NCI-H2196 (cell line): ENCODE measurements at regions not wholly inside any gene's neighbourhood (a gene's known extent, or its start where the extent isn't known, plus 50 kb on each side); places are given as distances from the start of the nearest gene placed in this dataset.
"Not testable (repeated sequence)": the region's sequence is repeated elsewhere in the genome, so short reads cannot be mapped to it uniquely, and the experiment has no call there.

Experiments
- DNase-seq: peaks from one replicate; lab custom pipeline; 2025; ENCODE audit not compliant: unreplicated experiment; lab: John Stamatoyannopoulos, UW

DNA sequence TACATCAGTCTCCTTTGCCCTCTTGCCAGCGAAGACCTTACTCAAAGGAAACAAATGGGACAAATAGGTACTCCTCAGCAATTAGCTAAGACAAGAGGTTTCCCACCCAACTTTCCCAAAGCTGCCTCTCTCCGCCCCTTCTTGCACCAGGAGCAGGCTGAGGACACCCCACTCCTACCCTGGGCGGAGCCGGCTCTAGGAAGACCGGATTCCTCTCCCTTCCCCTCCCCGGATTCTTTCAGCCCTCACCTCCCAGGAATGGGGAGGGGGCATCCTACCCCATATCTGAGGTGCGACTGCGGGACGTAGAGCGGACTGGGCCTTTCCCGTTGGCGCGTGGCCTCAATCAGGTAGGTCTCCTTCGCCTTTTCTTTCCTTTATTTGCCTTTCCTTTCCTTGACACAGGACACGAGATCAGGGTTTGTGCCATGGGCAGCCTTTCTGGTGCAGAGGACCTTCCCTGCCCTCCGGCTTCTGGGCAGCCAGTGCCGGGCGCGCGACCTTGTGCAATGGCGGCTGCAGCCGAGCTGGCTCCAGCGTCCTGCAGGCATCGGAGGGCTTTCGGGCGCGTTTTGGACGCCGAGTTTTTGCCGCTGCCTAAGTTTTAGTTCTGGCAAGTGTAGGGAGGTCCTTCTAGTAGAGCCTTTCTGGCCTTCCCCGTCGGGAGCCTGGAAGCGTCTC, 279.9 kb downstream of the PLS3 start:
- not testable (repeated sequence) for DNase-seq

DNA sequence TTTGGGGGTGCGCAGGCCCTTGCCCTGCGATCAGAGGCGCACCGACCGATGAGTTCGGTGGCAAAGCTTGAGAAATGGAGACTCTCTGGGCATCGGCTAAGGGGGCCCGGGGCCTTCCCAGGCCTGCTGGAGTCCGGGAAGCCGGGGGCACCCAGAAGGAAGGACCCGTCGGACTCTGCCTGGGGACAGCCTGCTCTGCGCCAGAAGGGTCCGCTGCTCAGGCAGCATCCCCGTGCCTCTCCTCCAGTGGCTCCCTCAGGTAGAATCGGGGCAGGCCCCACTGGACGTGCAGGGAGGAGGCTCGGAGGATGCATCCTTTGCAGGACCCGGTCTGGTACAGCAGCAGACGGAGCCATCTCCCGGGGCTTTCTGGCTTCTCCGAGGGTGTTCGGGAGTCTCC, 290.0 kb downstream of the PLS3 start:
- DNase-seq, result not testable (repeated sequence)

DNA sequence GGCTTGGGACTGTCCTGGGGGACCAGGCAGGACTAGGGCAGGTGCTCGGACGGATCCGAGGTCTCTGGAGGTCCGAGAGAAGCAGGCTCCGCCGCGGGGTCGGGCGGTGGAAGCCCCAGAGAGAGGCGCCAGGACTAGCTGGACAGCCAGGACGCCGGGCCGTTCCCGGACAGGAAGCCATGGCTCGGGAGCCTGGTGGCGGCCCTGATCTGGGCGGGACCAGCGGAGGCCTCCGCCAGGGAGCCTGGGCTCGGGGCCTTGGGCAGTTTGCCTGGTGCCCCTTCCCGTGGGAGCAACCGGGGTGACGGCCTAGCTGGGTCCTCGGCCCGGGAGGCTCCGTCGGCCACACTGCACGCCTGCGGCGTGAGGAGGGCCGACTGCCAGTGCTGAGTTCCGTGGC, 292.3 kb downstream of the PLS3 start:
- not testable (repeated sequence) for DNase-seq

DNA sequence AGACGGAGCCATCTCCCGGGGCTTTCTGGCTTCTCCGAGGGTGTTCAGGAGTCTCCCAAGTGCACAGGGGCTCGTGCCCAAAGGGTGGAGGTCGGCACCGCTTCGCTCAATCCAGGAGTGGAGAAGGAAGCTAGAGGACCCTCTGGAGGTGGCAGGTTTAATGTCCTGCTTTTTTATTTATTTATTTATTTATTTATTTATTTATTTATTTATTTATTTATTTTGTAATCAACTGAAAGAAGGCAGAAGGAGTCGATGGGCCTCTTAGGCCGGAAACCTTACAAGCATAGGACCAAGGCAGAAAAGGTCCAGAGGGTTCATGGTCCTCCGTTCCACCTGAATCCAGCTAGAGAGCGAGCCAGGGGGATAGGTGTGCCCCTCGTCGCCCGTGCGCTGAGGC, 289.4 kb upstream of the AGTR2 start:
- DNase-seq, result not testable (repeated sequence)

DNA sequence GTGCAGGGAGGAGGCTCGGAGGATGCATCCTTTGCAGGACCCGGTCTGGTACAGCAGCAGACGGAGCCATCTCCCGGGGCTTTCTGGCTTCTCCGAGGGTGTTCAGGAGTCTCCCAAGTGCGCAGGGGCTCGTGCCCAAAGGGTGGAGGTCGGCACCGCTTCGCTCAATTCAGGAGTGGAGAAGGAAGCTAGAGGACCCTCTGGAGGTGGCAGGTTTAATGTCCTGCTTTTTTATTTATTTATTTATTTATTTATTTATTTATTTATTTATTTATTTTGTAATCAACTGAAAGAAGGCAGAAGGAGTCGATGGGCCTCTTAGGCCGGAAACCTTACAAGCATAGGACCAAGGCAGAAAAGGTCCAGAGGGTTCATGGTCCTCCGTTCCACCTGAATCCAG, 286.4 kb upstream of the AGTR2 start:
- not testable (repeated sequence) for DNase-seq

DNA sequence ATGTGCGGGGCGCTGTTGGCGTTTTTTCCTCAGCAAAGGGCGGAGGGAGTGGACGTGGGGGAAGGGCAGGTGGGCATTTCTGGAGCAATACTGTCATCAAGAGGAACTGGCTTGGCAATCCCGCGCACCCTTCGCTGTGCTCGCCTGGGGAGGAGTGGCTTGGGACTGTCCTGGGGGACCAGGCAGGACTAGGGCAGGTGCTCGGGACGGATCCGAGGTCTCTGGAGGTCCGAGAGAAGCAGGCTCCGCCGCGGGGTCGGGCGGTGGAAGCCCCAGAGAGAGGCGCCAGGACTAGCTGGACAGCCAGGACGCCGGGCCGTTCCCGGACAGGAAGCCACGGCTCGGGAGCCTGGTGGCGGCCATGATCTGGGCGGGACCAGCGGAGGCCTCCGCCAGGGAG, 282.5 kb upstream of the AGTR2 start:
- DNase-seq, result not testable (repeated sequence)

DNA sequence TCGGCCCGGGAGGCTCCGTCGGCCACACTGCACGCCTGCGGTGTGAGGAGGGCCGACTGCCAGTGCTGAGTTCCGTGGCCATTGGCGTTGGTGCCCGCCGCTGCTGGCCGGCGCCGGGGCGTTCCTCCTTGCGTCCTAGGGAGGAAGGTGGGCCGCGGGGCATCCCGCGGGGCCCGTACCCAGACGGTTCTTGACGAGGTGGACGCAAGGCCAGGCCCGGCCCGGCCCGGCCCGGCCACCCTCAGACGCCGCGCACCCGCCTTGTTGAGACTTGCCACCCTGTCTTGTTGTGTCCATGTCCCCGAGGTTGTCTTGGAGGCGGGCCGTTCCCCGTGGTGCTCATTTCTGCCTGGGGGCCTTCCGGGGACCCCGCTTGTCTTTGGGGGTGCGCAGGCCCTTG, 282.0 kb upstream of the AGTR2 start:
- not testable (repeated sequence) for DNase-seq

DNA sequence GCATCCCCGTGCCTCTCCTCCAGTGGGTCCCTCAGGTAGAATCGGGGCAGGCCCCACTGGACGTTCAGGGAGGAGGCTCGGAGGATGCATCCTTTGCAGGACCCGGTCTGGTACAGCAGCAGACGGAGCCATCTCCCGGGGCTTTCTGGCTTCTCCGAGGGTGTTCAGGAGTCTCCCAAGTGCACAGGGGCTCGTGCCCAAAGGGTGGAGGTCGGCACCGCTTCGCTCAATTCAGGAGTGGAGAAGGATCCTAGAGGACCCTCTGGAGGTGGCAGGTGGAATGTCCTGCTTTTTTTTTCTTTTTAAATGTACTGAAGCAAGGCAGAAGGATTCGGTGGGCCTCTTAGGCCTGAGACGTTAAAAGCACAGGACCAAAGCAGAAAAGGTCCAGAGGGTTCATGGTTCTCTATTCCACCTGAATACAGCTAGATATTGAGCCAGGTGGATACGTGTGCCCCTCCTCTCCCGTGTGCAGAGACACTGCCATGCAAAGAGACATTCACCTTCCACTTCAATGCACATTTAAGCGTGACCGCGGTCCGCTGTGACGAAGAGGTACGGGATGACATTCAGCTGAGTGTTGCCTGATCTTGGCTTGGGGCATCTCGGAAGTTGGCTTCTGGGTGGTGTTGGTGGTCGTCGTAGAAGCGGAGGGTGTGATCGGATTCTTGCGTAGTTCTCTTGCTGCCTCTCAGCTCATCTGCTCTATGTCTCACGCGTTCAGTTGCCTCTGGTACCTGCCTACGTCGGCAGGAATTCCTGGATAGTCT, 281.2 kb upstream of the AGTR2 start:
- no peak for DNase-seq

DNA sequence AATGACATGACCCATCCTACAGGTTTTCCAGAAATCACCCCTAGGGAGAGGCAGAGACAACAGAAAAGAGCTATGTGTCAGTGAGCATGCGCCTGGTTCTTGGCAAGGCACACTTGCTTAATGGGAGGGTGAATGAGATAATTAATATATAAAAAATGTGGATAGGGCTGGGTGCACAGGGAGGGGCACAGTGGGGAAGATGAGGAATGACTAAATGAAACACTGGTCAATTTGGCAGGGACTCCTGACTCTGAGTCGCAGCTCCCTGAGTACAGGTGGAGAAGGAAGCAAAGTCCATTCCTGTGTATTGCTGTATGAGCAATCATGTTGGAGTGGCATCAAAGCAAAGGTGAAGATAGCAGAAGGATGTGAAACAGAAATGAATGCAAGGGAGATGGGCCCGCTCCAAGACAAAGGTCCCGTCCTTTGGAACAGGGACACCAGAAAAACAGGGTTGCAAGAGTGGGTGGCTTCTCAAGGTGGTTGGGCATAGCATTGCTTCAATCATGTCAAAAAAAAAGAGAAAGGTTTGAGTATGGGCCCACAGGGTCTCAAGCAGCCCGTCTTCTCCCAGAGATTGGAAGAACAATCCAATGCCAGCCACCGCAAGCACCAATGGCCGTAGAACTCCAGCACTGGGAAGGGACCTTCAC, 278.4 kb upstream of the AGTR2 start:
- no peak for DNase-seq

DNA sequence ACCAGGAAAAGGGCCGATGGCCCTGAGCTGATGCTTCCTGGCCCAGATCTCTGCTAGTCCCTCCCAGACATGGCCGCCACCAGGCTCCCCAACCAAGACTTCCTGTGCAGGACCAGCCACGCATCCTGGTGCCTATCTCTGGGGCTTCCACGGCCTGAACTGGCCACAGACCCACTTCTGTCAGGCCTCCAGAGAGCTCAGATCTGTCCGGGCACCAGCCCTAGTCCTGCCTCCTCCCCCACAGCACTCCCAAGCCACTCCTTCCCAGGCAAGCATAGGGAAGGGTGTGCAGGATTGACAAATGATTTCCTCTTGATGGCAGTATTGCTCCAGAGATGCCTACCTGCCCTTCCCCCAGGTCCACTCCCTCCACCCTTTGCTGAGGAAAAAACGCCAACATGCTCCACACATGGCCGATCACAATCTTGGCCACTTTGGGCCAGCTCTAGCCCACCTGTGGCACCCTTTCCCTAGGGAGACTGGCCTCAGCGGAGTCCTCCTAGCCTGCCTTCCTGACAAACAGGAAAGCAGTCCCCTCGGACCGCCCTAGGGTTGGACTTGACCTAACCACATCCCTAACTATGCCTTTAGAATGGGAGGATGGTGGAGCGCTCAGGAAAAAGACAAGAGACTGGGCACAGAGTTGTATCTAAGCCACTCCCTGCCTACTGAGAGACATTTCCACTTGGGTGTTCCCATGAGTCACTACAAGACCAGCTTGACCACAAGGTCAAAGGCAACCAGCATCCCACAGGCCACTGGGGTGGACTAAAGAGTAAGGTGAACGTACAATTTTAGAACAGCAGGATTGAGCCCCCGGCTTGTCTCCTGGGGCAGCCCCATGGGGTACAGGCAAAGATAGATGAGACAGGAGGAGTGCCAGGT, 277.5 kb upstream of the AGTR2 start:
- DNase-seq, result peak; percentile 1

DNA sequence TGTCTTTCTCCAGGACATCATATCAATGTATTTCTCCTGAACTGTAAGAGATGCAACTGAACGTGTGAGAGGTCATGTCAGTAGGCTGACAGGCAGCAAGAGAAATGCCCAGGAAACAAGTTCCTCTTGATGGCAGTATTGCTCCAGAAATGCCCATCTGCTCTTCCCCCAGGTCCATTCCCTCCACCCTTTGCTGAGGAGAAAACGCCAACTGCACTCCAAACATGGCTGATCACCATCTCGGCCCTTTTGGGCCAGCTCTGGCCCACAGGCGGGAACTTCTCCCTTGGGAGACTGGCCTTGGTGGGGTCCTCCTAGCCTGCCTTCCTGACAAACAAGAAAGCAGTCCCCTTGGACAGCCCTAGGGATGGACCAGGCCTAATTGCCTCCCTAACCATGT, 276.5 kb upstream of the AGTR2 start:
- peak; percentile 1 for DNase-seq

DNA sequence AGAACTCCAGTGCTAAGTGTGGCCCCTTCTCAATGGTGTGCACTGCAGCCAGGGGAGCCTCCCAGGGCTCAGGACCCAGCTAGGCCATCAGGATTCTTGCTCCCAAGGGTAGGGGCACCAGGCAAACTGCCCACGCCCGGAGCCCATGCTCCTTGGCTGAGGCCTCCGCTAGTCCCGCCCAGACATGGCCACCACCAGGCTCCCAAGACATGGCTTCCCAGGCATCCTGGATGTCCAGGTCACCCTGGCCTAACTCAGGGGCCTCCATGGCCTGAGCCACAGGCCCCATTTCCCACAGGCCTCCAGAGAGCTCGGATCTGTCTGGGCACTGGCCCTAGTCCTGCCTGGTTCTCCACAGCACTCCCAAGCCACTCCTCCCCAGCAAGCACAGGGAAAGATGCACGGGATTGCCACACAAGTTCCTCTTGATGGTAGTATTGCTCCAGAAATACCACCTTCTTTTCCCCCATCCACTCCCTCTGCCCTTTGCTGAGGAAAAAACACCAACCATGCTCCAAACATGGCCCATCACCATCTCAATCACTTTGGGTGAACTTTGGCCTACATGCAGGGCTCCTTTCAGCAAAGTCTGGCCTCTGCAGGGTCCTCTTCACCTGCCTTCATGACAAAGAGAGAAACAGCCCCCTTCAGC, 274.7 kb upstream of the AGTR2 start:
- no peak for DNase-seq

DNA sequence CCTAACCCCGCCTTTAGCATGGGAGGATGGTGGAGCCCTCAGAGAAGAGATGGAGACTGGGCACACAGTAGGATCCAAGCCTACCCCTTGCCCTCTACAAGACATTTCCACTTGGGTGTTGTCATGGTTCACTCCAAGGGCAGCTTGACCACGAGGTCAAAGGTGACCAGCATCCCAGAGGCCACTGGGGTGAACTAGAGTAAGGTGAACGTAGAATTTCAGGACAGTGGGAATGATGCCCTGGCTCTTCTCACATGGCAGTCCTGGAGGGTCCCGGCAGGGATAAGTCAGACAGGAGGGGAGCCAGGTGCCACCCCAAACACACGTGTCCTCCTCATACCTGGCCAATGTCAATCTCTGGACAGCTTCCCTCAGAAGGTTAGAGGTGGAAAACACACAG, 274.2 kb upstream of the AGTR2 start:
- no peak for DNase-seq

DNA sequence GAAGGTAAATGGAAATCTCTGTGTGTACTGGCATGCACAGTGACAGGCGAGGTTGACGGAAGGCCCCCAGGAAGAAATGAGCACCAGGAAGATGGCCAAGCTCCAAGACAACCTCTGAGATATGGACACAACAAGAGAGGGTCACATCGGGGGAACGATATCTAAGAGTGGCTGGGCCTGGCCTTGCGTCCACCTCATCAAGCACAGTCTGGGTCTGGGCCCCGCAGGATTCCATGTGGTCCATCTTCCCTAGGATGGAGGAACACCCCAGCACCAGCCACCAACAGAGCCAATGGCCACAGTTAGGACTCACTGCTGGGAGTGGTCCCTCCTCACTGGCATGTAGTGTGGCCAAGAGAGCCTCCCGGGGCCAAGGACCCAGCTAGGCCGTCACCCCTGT, 272.6 kb upstream of the AGTR2 start:
- no peak for DNase-seq

DNA sequence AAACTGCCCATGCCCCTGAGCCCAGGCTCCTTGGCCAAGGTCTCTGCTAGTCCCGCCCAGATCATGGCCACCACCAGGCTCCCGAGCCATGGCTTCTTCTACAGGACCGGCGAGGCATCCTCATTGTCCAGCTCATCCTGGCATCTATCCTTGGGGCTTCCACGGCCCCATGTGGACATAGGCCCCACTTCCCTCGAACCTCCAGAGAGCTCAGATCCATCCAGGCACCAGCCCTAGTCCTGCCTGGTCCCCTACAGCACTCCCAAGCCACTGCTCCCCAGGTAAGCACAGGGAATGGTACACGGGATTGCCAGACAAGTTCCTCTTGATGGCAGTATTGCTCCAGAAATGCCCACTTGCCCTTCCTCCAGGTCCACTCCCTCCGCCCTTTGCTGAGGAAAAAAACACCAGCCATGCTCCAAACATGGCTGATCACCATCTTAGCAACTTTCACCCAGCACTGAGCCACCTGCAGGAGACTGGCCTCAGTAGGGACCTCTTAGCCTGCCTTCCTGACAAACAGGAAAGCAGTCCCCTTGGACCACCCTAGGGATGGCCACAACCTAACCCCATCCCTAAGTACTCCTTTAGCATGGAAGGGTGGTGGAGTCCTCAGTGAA, 272.1 kb upstream of the AGTR2 start:
- DNase-seq, result peak; percentile 20

DNA sequence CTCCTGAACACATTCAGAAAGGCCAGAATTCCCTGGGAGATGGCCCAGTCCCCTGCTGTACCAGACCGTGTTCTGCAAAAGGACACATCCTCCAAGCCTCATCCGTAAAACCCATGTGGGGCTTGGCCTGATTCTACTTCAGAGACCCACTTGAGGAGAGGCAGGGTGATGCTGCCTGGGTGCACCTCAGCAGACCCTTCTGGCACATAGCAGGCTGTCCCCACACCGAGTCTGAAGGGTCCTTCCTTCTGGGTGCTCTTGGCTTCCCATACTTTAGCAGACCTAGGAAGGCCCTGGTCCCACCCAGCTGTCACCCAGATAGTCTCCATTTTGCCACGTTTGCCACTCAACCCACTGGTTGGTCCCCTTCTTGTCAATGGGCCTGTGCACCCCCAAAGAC, 270.1 kb upstream of the AGTR2 start:
- DNase-seq, result no peak

DNA sequence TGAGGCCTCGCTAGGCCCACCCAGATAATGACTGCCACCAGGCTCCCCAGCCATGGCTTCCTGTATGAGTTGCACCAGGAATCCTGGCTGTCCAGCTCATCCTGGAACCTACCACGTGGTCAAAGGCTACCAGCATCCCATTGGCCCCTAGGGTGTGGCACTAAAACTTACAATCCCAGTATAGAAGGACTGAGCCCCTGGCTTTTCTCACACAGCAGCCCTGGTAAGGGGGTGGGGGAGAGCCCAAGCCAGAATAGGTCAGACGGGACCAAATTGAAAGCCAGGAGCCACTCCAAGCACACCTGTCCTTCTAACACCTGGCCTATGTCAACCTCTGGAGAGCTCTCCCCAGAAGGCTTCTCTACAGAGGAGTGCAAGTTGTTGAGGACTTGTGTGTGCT, 269.3 kb upstream of the AGTR2 start:
- DNase-seq, result no peak

DNA sequence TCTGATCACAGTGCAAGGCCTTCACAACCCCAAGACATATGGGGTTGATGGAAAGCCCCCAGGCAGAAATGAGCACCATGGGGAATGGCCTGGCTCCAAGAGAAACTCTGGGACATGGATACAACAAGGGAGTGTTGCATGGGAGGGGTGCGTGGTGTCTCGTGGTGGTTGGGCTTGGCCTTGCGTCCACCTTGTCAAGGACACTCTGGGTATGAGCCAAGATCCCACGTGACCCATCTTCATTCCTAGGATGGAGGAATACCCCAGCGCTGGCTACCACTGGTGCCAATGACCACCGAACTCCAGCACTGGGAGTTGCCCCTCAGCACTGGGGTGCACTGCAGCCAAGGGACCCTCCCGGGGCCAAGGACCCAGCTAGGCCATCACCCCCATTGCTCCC, 267.5 kb upstream of the AGTR2 start:
- DNase-seq, result no peak

DNA sequence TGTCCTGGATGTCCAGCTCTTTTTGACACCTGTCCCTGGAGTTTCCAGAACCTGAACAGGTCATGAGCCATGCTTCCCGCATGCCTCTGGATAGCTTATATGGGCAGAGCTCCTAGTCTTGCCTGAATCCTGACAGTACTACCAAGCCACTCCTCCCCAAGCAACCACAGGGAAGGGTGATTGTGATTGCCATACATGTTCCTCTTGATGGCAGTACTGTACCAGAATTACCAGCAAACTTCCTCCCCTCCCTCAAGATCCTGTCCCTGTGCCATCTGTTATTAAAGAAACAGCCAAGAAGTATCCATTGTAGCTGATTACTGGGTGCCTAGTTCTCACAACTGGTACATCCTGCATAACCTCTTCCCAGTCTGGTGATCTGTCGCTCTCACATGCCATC, 264.3 kb upstream of the AGTR2 start:
- DNase-seq, result no peak

DNA sequence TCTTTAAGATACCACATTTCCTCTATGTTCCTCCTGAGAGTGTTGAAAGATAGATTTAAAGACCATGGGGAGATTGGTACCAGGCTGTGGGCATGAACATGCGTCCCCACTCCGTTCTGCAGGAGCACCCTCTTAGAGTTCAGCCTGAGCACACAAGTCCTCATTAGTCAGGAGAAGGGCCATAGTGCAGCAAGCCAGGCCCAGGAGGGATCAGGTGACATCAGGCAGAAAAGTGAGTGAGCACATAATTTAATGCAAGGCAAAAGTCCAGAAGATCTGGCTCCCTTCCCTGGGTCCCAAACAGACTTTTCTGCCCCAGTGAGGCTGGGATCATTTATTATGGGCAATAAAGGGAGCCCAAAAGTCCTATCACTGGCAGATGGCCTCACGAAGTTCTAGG, 263.7 kb upstream of the AGTR2 start:
- DNase-seq, result no peak
